CD4-positive, alpha-beta T cell treated with Interleukin-10 for 1 hour (primary cell): ENCODE measurements at regions not wholly inside any gene's neighbourhood (a gene's known extent, or its start where the extent isn't known, plus 50 kb on each side); places are given as distances from the start of the nearest gene placed in this dataset.
A peak's percentile ranks its signal among the peaks of the same experiment; 100 is the strongest.

Source experiments
- DNase-seq: peaks from one replicate; pipeline ENCODE4 v3.0.0-alpha.2; 2020

GRCh38 chr5:8399471-8399870, 530.5 kb downstream of the MTRR start:
- DNase-seq, result no peak

DNA sequence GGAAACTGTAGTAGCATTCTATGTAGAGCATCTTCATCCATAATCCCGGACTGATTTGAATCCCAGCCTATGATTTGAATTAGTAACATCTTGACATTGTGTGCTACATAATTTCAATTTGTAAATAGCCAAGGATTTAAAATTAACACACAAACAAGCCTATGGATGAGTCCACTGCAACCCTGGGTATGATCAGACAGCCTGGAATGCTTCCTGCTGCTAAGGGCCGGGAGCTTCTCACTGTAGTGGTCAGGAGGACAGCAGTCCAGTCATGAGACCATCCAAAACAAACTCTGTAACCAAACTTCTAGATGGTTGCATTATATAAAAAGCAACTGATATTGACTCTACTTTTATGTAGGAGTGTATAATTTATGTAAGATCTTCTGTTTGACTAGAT, 539.3 kb downstream of the MTRR start:
- no peak for DNase-seq

- no peak for DNase-seq
Observed at GRCh38 chr5:8410618-8411017, 541.7 kb downstream of the MTRR start.

DNA sequence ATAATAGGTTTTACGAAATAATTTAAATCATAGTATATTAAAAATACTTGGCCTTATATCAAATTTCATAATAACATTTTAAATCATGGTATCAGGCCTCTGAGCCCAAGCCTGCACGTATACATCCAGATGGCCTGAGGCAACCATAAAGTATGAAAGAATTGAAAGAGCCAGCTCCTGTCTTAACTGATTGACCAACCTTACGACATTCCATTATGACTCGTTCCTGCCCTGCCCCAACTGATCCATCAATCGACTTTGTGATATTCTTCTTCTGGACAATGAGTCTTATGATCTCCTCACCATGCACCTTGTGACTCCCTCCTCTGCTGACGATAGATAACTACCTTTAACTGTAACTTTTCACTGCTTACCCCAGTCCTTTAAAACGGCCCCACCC, 545.0 kb downstream of the MTRR start:
- DNase-seq, result no peak

DNA sequence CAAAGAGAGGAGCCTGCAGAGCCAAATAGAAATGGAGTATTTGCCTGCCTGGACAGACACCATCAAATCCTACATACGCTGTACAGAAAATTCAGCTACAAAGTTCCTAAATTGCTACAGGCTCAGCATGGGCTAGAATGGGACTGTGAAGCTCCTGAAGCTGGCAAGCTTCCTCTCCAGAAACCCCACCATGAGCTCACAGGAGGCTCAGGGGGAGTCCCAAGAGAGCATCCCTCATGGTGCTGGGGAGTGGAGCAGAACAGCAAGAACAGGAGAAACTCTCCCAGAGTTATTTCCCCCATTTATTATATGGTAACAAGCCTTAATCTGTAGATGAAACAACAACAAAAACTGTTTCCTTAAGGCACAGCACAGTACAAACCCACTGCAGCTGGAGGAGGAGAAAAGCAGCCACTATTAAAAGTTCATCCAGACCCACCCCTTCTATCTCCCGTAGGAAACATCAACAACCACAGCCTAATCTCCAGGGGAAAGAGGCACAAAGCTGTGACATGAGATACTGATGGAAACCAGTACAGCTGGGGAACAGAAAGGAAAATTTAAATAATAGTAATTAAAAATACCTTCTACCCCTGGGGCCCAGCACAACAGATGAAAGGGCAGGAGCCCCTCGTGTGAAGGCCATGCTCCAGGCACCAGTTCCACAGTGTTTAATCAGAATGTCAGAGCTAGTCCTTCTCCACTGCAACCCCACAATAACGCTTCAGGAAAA, 548.5 kb downstream of the MTRR start:
- no peak for DNase-seq

GRCh38 chr5:8418049-8418426, 549.1 kb downstream of the MTRR start:
- DNase-seq, result no peak

GRCh38 chr5:8429778-8430758, 561.1 kb downstream of the MTRR start:
- no peak for DNase-seq

DNA sequence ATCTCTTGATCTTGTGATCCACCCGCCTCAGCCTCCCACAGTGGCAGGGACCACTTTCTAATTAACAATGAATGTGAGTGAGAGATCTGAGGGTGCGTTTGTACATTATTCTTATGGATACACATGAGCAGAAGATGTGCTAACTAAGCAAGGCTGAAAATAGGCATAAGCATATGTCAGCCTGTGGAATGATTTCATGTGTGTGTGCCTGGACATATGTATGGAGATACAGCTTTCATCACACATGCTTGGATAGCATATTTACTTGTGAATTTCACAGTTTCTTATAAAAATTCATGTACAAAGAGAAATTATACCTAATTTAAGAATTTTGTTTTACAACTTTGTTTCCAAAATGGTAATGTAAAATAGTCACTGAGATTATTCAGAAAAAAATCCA, 565.6 kb downstream of the MTRR start:
- no peak for DNase-seq

DNA sequence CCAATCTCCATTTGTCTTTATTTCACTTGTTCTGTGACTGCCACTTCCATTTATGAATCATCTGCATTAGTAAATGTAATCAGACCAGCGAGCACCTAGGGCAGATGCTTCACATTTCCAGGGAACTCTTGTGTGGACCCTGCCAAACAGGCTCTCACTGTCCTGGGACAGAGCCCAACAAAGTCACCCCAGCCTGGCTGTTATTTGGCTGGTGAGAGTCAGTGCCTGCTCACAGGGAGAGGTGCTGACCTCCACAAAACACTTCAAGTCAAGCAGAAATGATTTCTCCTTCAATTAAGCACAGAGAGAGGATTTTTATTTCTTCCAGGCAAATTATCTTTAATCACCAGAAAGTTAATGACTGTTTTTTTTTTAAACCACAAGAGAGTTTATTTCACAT, 568.0 kb downstream of the MTRR start:
- DNase-seq, result no peak

GRCh38 chr5:8445139-8445538, 576.2 kb downstream of the MTRR start:
- DNase-seq, result no peak

GRCh38 chr5:8446179-8446578, 577.2 kb downstream of the MTRR start:
- no peak for DNase-seq

GRCh38 chr5:8456846-8457186, 587.9 kb downstream of the MTRR start:
- DNase-seq, result no peak

GRCh38 chr5:8457187-8458037, 588.5 kb downstream of the MTRR start:
- peak; percentile 90 for DNase-seq

- no peak for DNase-seq
Observed at GRCh38 chr5:8458038-8458383, 589.1 kb downstream of the MTRR start.

GRCh38 chr5:8461543-8461942, 592.6 kb downstream of the MTRR start:
- no peak for DNase-seq

DNA sequence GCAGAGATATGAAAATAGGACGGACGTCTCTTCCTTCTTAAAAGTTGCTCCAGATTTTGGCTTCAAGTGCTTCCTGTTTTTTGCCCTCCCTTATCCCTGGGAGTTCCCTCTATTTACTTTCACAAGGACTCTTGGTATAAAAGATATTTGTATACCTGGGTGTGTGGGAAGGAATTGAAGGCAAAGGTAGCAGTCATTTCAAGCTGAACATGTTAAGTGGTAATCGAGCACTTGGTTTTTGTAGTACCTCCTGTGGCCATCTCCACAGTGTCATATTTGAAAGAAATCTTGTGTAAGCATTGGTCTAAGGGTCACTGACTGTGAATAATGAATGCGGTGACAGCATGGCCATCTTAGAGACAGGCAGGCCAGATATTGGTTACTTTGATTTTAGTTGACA, 593.6 kb downstream of the MTRR start:
- DNase-seq, result no peak

DNA sequence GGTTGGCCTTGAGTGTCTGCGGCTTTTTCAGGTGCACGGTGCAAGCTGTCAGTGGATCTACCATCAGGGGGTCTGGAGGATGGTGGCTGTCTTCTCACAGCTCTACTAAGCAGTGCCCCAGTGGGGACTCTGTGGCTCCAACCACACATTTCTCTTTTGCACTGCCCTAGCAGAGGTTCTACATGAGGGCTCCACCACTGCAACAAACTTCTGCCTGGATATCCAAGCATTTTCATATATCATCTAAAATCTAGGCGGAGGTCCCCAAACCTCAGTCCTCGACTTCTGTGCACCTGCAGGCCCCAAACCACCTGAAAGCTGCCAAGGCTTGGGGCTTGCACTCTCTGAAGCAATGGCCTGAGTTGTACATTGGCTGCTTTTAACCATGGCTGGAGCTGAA, 601.5 kb downstream of the MTRR start:
- no peak for DNase-seq

DNA sequence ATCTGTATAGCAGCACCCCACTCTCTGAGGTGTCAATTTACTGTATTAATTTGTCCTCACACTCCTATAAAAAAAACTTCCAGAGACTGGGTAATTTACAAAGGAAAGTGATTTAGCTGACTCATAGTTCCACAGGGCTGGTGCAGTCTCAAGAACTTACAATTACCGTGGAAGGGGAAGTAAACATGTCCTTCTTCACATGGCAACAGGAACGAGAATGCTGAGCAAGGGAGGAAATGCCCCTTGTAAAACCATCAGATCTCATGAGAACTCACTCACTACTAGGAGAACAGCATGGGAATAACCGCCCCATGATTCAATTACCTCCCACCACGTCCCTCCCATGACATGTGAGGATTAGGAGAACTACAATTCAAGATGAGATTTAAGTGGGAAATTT, 602.6 kb downstream of the MTRR start:
- no peak for DNase-seq

GRCh38 chr5:8473016-8473415, 604.1 kb downstream of the MTRR start:
- DNase-seq, result no peak

DNA sequence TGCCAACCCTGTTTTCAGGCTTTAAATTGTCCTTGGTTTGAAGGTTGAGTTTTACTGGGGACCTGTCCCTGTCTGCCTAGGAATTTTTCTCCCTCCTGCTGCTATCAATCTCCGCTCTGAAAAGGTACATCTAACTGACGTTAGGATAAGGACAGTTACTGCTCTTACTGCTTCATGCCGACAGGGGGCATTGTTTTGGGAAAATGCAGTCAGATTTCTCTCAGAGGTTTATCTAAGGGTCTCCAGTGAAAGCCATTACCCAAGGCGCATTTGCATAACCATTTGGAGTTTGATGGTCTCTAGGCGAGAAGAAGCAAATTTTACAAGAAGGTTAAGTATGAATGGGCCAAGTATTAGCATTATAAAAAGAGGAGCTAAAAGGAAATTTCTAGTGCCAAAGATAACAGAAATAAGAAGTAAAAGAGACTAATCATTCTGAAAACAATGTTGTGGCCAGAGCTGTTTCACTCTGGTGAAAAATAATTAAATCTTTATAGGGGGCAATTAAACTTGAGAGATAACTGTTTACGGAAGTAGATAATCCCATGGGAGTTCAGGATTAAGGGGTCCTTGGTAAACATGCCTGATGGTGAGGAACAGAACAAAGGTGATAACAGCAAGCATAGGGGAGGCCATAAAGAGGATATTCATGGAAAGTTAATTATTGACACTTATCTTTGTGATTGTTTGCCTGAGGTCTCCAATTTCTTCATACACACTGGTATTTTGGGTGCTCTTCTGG, 605.0 kb downstream of the MTRR start:
- DNase-seq, result no peak

DNA sequence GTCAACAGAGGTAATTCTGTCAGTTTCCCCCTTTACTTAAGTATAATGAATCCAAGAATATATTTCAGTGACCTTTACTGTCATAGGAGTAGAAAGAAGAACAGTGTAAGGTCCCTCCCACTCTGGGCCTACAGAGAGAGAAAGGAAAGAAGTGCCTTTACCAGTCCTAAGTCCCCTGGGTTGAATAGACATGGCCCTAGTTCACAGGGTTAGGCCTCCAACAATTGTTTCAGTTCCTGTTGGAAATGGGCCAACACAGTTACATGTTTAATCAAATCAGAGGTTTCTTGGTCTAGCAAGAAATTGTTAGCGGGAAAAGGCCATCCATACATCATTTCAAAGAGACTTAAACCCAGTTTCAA, 605.6 kb downstream of the MTRR start:
- DNase-seq, result no peak

DNA sequence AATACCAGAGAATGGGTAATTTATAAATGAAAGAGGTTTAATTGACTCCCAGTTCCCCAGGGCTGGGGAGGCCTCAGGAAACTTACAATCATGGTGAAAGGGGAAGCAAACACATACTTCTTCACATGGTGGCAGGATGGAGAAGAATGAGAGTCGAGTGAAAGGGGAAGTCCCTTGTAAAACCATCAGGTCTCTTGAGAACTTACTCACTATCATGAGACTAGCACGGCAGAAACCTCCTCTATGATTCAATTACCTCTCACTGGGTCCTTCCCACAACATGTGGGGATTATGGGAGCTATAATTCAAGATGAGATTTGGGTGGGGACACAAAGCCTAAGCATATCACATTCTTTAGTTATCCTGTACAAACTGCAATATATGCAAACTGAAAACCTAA, 609.4 kb downstream of the MTRR start:
- no peak for DNase-seq

DNA sequence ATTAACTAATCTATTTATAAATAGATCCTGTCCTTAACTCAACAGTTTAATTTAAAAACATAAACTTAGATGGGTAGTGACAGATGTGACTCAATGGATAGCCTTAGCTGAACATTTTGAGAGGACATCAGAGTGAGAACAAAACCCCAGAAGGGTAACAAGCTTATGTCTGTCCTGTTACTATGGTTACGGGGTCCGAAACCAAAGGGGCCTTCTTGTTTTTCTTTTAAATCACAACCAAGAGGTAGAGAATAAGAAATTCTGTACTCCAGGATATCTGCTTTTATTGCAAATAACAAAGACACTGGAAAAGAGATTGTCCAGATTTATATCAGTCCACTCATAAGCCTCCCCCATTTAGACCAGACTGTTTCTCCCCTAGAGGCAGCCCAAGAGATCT, 612.1 kb downstream of the MTRR start:
- no peak for DNase-seq
